IPS-18a (cell line): ENCODE measurements at regions not wholly inside any gene's neighbourhood (a gene's known extent, or its start where the extent isn't known, plus 50 kb on each side); places are given as distances from the start of the nearest gene placed in this dataset.

ENCODE experiments used
- H3K27ac ChIP-seq: one replicate; pipeline ENCODE4 v1.5.1; 2013; ENCODE audit warnings: low read length
- H3K27me3 ChIP-seq: one replicate; pipeline ENCODE4 v1.6.1; 2013; ENCODE audit warnings: mild to moderate bottlenecking, low read length; ENCODE audit not compliant: control insufficient read depth, insufficient read depth
- H3K36me3 ChIP-seq: one replicate; pipeline ENCODE4 v1.6.1; 2013; ENCODE audit warnings: low read depth, low read length; ENCODE audit not compliant: control insufficient read depth
- H3K4me1 ChIP-seq: one replicate; pipeline ENCODE4 v1.6.1; 2013; ENCODE audit warnings: low read depth, low read length; ENCODE audit not compliant: control insufficient read depth
- H3K4me3 ChIP-seq: one replicate; pipeline ENCODE4 v1.5.1; 2013; ENCODE audit warnings: low read length
- H3K9ac ChIP-seq: one replicate; pipeline ENCODE4 v1.6.1; 2013; ENCODE audit warnings: mild to moderate bottlenecking, low read length, moderate library complexity
- H3K9me3 ChIP-seq: one replicate; pipeline ENCODE4 v1.6.1; 2013; ENCODE audit warnings: low read depth, low read length; ENCODE audit not compliant: control insufficient read depth

DNA sequence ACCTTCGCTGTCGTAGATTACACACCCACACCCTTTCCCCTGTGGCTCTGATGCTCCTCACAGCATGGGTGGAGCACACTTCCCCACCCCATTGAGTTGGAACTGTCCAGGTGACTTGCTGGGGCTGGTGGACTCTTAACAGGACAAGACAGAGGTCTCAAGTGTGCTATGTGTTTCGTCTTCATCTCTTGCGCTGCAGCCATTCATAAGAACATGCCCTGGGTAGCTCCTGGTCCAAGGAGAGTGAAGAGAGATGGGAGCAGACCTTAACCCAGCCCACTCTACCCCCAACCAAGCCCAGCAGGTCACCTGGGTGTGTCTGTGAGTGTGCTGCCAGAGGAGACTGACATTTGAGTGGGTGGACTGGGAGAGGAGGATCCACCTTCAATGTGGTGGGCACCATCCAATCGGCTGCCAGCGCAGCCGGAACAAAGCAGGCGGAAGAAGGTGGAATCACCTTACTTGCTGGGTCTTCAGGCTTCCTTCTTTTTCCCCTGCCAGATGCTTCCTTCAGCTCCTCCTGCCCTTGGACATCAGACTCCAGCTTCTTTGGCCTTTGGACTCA lies 112.4 kb downstream of the HTR5A start:
- Histone ChIP-seq H3K27me3 (no peaks in the 10 kb centered on the region), H3K4me3 (no peak overlapping the region), H3K9me3 (peaks cover 17% of the 10 kb centered on the region)

DNA sequence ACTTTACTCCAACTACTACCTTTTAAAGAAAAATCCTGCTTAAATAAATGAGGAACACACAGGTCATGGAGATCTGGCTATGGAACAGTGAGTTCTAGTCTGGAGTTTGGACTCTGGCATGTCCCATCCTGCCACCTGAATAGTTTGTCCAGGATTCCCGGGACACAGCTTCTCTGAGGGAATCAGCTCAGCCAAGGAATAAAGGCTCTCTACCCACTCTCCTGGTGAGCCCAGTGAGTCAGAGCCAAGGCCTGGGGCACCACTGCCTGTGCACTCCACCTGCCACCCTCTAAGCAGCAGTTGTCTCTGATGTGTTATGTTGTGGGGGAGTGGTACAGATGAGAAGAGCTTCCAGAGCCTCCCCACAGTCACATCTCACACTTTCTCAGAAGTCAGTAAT lies 113.5 kb downstream of the HTR5A start:
- H3K4me3 ChIP-seq, result no peak overlapping the region

More for the DNA sequence above, 112.4 kb downstream of the HTR5A start:
- Histone ChIP-seq H3K9ac (no peak overlapping the region), H3K4me1 (no peaks in the 10 kb centered on the region), H3K36me3 (no peaks in the 10 kb centered on the region), H3K27ac (no peak overlapping the region)

GRCh38 chr7:155184923-155185322 lies 112.8 kb upstream of the INSIG1 start:
- no peak overlapping the region for H3K4me3 ChIP-seq
- peaks cover 18% of the 10 kb centered on the region for H3K9me3 ChIP-seq
- no peaks in the 10 kb centered on the region for H3K4me1 ChIP-seq
- no peak overlapping the region for H3K27ac ChIP-seq
- no peaks in the 10 kb centered on the region for H3K27me3 ChIP-seq
- no peaks in the 10 kb centered on the region for H3K36me3 ChIP-seq
- H3K9ac ChIP-seq, result no peak overlapping the region

More for the DNA sequence above, 113.5 kb downstream of the HTR5A start:
- peaks cover 18% of the 10 kb centered on the region for H3K9me3 ChIP-seq
- H3K36me3 ChIP-seq, result no peaks in the 10 kb centered on the region
- H3K27ac ChIP-seq, result no peak overlapping the region
- H3K27me3 ChIP-seq, result no peaks in the 10 kb centered on the region
- H3K9ac ChIP-seq, result no peak overlapping the region
- H3K4me1 ChIP-seq, result no peaks in the 10 kb centered on the region

GRCh38 chr7:155187061-155187785 lies 110.5 kb upstream of the INSIG1 start:
- no peak overlapping the region for H3K4me3 ChIP-seq
- peaks cover 10% of the 10 kb centered on the region for H3K27me3 ChIP-seq
- no peaks in the 10 kb centered on the region for H3K36me3 ChIP-seq
- H3K27ac ChIP-seq, result no peak overlapping the region
- no peaks in the 10 kb centered on the region for H3K4me1 ChIP-seq
- peaks cover 18% of the 10 kb centered on the region for H3K9me3 ChIP-seq
- no peak overlapping the region for H3K9ac ChIP-seq

GRCh38 chr7:155188357-155188756 lies 109.3 kb upstream of the INSIG1 start:
- Histone ChIP-seq H3K4me1 (no peaks in the 10 kb centered on the region), H3K27me3 (peaks cover 10% of the 10 kb centered on the region)

GRCh38 chr7:155188821-155189581 lies 108.7 kb upstream of the INSIG1 start:
- no peak overlapping the region for H3K4me3 ChIP-seq
- H3K4me1 ChIP-seq, result no peaks in the 10 kb centered on the region
- H3K27ac ChIP-seq, result no peak overlapping the region
- peaks cover 10% of the 10 kb centered on the region for H3K27me3 ChIP-seq
- H3K36me3 ChIP-seq, result no peaks in the 10 kb centered on the region
- peaks cover 18% of the 10 kb centered on the region for H3K9me3 ChIP-seq
- no peak overlapping the region for H3K9ac ChIP-seq

More at GRCh38 chr7:155188357-155188756, 109.3 kb upstream of the INSIG1 start:
- Histone ChIP-seq H3K27ac (no peak overlapping the region), H3K9ac (no peak overlapping the region), H3K4me3 (no peak overlapping the region), H3K36me3 (no peaks in the 10 kb centered on the region), H3K9me3 (peaks cover 18% of the 10 kb centered on the region)

DNA sequence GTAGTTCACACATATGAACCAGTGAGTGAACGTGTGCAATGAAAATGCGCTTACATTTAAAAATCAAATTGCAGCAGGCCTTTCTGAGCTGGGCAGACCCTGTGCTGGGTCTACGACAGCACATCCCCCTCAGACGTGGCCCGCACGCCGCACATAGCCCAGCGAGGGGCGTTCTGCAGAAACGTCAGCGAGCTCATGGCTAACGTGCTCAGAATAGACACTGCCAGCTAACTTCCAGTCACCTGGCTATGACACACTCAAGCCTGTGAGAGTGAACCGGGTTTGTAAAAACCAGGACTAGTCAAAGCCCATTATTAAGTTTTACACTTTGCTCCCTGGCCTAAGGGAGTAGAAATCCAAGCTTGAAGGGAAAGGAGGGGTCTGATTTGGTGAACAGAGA lies 108.1 kb upstream of the INSIG1 start:
- Histone ChIP-seq H3K9ac (no peak overlapping the region), H3K27me3 (peaks cover 10% of the 10 kb centered on the region), H3K27ac (no peak overlapping the region), H3K4me3 (no peak overlapping the region), H3K36me3 (no peaks in the 10 kb centered on the region), H3K9me3 (peaks cover 17% of the 10 kb centered on the region), H3K4me1 (no peaks in the 10 kb centered on the region)

DNA sequence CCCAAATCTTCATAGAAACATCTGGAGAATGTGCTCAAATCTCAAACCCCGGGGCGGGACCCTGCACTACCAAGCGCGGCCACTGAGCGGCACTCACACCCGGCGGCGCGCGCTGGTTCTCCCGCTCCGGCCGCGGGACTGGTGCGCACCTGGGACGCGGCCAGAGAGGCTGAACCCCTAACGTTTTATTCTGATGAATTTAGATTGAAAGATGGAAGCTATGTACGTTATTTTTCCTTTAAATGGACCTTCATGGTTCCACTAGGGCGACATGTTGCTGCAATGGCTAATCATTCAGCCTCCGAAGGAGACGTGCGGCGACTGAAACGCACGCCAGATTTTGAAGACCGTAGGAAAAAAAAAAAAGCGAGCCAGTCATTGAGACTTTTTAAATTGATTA lies 107.0 kb upstream of the INSIG1 start:
- no peaks in the 10 kb centered on the region for H3K36me3 ChIP-seq
- no peak overlapping the region for H3K4me3 ChIP-seq
- peaks cover 10% of the 10 kb centered on the region for H3K27me3 ChIP-seq
- peaks cover 6% of the 10 kb centered on the region for H3K9me3 ChIP-seq
- no peak overlapping the region for H3K9ac ChIP-seq
- no peaks in the 10 kb centered on the region for H3K4me1 ChIP-seq
- no peak overlapping the region for H3K27ac ChIP-seq

DNA sequence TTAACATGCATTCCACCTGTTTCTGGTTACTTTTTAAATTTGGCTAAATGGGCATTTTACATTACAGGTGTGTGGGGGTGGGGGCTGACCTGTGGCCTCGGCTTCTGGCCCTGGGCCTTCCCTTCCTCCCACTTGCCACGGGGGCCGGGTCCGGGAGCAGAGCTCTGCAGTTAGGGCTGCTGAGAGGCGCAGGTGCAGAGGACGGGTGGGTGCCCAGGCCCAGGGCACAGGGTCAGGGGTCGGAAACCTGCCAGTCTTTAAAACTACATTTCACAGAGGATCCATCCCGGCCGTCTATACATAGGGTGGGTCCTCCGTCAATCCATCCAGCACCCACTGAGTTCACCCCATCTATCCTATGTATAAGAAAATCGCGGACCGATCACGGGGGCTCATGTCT lies 106.5 kb upstream of the INSIG1 start:
- no peak overlapping the region for H3K4me3 ChIP-seq
- peaks cover 10% of the 10 kb centered on the region for H3K27me3 ChIP-seq
- H3K4me1 ChIP-seq, result no peaks in the 10 kb centered on the region
- H3K9ac ChIP-seq, result no peak overlapping the region
- H3K9me3 ChIP-seq, result peaks cover 3% of the 10 kb centered on the region
- no peak overlapping the region for H3K27ac ChIP-seq
- H3K36me3 ChIP-seq, result no peaks in the 10 kb centered on the region

GRCh38 chr7:155191901-155192478 lies 105.7 kb upstream of the INSIG1 start:
- H3K36me3 ChIP-seq, result no peaks in the 10 kb centered on the region
- peaks cover 3% of the 10 kb centered on the region for H3K9me3 ChIP-seq
- no peak overlapping the region for H3K9ac ChIP-seq
- no peaks in the 10 kb centered on the region for H3K4me1 ChIP-seq
- peaks cover 10% of the 10 kb centered on the region for H3K27me3 ChIP-seq
- H3K4me3 ChIP-seq, result no peak overlapping the region
- no peak overlapping the region for H3K27ac ChIP-seq

- no peaks in the 10 kb centered on the region for H3K4me1 ChIP-seq
- H3K4me3 ChIP-seq, result no peak overlapping the region
- no peak overlapping the region for H3K27ac ChIP-seq
- H3K27me3 ChIP-seq, result peaks cover 10% of the 10 kb centered on the region
- H3K36me3 ChIP-seq, result no peaks in the 10 kb centered on the region
- no peaks in the 10 kb centered on the region for H3K9me3 ChIP-seq
- H3K9ac ChIP-seq, result no peak overlapping the region
These were observed 104.6 kb upstream of the INSIG1 start for GRCh38 chr7:155192961-155193640.
